C4-2B (cell line): ENCODE measurements at regions not wholly inside any gene's neighbourhood (a gene's known extent, or its start where the extent isn't known, plus 50 kb on each side); places are given as distances from the start of the nearest gene placed in this dataset.

Source experiments
- ZFX ChIP-seq: fragments of 450-650 bp; IDR thresholded peaks from 2 replicates; pipeline ENCODE4 v1.6.1; 2017
- TF ChIP-seq, protein P1 (sequence below): fragments of 450-650 bp; conservative IDR thresholded peaks from 2 replicates; pipeline ENCODE4 v1.5.1; 2017; ENCODE audit warnings: mild to moderate bottlenecking

- TF ChIP-seq, protein P1, sequence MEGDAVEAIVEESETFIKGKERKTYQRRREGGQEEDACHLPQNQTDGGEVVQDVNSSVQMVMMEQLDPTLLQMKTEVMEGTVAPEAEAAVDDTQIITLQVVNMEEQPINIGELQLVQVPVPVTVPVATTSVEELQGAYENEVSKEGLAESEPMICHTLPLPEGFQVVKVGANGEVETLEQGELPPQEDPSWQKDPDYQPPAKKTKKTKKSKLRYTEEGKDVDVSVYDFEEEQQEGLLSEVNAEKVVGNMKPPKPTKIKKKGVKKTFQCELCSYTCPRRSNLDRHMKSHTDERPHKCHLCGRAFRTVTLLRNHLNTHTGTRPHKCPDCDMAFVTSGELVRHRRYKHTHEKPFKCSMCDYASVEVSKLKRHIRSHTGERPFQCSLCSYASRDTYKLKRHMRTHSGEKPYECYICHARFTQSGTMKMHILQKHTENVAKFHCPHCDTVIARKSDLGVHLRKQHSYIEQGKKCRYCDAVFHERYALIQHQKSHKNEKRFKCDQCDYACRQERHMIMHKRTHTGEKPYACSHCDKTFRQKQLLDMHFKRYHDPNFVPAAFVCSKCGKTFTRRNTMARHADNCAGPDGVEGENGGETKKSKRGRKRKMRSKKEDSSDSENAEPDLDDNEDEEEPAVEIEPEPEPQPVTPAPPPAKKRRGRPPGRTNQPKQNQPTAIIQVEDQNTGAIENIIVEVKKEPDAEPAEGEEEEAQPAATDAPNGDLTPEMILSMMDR: no peak
- no peak for TF ChIP-seq ZFX
Observed at GRCh38 chr3:87448558-87448957, 172.2 kb upstream of the POU1F1 start.
